G401 (cell line): ENCODE measurements at regions not wholly inside any gene's neighbourhood (a gene's known extent, or its start where the extent isn't known, plus 50 kb on each side); places are given as distances from the start of the nearest gene placed in this dataset.

Experiments used
- DNase-seq: peaks from one replicate; pipeline ENCODE4 v3.0.0-alpha.2; 2015; ENCODE audit warnings: low spot score
- in situ Hi-C: cut with HindIII; loops from 2 replicates; pipeline ENCODE4 v1.10.0; 2016; ENCODE audit warnings: low sequenced_read_pairs, mixed read lengths

GRCh38 chr4:18675586-18676525 is 654.3 kb upstream of the LCORL start:
- DNase-seq: no peak
- in situ Hi-C loops: no loop called here

GRCh38 chr4:18670034-18670433 is 648.5 kb upstream of the LCORL start:
- no peak for DNase-seq
- in situ Hi-C loops: no loop called here

DNA sequence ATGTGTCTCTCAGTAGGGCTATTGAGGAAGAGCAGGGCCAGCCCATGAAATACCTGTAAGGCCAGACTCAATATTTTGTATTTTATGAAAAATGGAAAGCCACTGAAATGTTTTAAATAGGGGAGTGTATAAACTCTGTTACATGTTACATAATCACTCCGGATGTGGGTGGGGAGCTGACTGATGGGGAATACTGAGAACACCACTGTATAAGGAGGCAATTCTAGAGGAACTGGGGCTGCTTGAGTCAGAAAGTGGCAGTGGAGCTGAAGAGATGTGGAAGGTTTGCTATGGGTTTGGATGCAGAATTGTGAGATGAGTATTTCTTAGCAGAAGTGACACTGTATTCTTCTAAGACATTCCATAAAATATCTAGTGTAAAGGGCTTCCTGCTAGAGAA is 647.8 kb upstream of the LCORL start:
- no peak for DNase-seq
- in situ Hi-C loops: no loop called here

GRCh38 chr4:18666322-18666721 is 644.8 kb upstream of the LCORL start:
- no peak for DNase-seq
- in situ Hi-C loops: no loop called here

- in situ Hi-C loops: no loop called here
- no peak for DNase-seq
These were observed 642.6 kb upstream of the LCORL start for GRCh38 chr4:18664171-18664570.

DNA sequence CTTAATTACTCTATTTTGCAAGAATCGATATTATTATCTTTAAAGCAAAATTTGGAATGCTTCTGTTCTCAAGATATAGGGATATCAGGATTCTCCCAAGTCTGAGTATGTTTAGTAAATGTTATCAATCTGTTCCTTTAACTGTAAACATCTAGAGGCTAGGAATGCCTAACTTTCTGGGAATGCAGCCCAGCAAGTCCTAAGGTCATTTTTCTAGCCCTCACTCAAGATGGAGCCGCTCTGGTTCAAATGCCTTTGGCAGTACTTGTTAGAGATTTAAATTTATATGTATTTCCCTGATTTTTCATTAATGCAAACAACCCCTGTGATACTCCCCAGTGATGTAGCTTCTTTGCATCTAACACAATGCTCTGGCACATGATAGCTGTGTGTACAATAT is 623.8 kb upstream of the LCORL start:
- DNase-seq: no peak
- in situ Hi-C loops: no loop called here

GRCh38 chr4:18641334-18641733 is 619.8 kb upstream of the LCORL start:
- DNase-seq: no peak
- in situ Hi-C loops: no loop called here

DNA sequence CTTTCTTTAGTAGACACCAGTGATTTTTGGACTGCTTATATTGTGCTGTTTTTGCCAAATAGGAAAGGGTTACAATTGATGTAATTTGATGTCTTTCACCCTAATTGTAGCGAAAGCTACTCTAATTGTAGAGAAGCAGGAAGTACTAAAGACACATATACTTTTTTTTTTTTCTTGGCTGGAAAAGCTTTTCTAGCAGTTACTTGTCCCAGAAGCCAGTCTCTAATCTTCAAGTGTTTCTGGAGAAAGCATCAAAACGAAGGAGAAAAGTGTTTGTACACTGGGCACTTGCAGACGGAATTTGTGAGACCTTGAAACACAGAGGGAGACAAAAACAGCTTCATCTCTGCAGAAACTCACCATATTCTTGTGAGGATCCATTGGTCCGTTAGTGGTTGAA is 616.5 kb upstream of the LCORL start:
- in situ Hi-C loops: no loop called here
- no peak for DNase-seq

GRCh38 chr4:18636001-18636585 is 614.5 kb upstream of the LCORL start:
- in situ Hi-C loops: no loop called here
- no peak for DNase-seq

GRCh38 chr4:18635531-18635930 is 614.0 kb upstream of the LCORL start:
- DNase-seq: no peak
- in situ Hi-C loops: no loop called here

GRCh38 chr4:18631586-18631985 is 610.0 kb upstream of the LCORL start:
- no peak for DNase-seq
- in situ Hi-C loops: no loop called here

DNA sequence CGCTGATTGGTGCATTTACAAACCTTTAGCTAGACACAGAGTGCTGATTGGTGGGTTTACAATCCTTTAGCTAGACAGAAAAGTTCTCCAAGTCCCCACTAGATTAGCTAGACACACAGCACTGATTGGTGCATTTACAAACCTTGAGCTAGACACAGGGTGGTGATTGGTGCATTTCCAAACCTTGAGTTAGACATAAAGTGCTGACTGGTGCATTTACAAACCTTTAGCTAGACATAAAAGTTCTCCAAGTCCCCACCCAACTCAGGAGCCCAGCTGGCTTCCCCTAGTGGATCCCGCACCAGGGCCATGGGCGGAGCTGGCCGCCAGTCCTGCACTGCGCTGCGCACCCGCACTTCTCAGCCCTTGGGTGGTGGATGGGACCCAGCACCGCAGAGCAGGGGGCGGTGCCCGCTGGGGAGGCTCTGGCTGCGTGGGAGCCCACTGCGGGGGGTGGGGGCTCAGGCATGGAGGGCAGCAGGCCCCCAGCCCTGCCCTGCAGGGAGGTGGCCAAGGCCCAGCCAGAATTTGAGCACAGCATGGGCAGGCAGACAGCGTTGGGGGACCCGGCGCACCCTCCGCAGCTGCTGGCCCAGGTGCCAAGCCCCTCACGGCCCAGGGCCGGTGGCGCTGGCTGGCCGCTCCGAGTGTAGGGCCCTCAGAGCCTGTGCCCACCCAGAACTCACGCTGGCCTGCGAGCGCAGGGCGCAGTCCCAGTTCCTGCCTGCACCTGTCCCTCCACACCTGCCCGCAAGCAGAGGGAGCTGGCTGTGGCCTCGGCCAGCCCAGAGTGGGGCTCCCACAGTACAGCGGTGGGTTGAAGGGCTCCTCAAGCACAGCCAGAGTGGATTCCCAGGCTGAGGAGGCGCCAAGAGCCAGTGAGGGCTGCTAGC is 608.9 kb upstream of the LCORL start:
- no peak for DNase-seq
- in situ Hi-C loops: no loop called here

DNA sequence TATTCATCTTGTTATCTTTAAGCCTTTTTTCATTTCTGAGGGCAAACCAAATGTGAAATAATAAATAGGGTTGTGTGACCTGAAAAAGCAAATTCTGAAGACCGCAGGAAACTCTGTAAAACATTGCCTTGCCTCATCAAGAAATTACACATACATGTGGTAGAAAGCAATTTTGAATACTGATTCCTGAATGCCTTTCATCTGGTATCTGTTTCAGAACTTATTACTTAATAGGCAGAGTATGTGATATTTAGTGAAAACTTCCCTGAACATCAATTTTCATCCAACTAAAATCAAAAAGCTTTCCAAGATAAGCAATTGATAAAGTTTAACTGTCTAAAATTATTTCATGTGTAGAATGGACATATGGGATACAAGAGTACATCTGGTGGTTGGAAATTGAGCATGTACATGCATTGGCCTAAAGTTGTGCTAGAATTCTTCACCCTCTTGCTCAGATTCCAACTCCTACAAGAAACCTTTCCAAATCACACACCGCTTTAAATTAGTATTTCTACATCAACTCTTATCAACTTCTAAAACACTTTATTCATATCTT is 606.0 kb upstream of the LCORL start:
- no peak for DNase-seq
- in situ Hi-C loops: no loop called here

DNA sequence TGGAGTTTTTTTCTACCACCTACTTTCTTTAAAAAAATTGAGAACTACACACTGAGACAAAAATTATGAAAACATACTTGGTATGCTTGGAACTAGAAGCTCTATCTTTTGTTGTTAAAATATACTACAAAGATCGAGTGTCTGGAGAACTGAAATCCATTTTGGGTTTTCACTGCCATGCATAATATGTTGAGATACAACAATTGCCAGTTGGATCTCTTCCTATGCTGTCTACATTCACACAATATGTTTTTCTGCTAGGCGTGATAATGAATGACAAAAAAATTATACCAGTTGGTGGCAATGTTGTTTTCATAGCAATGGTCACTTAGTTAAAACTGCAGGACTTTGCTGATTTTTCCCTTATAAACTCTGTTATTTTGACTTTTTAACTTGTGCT is 605.4 kb upstream of the LCORL start:
- in situ Hi-C loops: no loop called here
- DNase-seq: no peak

DNA sequence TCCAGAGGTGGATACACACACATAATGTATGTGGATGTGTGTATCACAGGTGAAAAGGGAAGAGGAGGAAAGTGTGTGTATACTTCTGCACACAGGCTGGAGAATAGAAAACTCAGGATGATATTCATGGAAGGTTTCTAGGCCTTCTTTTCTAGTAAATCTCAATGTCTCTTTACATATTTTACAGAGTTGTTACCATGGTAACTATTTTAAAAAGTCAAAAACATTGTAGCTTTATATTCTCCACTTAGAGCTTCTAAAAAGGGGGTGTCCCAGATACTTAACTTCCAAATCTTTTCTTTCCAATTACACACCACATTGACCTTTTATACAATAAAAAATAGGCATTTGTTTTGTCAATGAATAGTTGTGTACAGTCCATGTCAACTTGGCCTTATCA is 604.8 kb upstream of the LCORL start:
- in situ Hi-C loops: no loop called here
- no peak for DNase-seq

GRCh38 chr4:18621186-18621585 is 599.6 kb upstream of the LCORL start:
- in situ Hi-C loops: no loop called here

DNA sequence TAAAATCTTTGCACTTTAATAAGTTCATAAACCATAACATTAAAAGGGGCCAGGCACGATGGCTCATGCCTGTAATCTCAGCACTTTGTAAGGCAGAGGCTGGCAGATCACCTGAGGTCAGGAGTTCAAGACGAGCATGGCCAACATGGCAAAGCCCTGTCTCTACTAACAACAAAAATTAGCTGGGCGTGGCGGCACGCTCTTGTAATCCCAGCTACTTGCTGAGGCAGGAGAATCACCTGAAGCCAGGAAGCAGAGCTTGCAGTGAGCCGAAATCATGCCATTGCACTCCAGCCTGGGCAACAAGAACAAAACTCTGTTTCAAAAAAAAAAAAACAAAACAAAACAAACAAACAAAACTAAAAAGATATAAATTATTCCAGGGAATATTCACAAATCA is 595.2 kb upstream of the LCORL start:
- DNase-seq: no peak
- in situ Hi-C loops: no loop called here

More at GRCh38 chr4:18621186-18621585, 599.6 kb upstream of the LCORL start:
- DNase-seq: no peak

DNA sequence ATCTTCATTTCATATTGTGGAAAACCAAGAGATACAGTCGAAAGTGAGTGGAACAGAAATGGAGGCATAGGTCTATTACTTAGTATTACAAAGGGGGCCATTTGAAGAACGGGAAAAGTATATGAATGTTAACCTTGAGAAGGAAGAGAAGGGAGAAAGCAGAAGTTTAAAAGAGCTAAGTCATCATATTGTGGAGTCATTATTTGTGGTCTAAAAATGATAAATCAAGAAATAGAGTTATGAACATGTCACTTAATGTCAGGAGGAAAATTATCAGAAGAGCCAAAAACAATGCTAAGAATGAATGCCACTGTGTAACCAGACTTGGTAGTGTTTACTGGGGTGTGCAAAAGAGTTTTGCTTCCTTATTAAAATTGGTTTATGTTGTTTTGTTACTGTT is 589.5 kb upstream of the LCORL start:
- DNase-seq: no peak
- in situ Hi-C loops: no loop called here

- DNase-seq: no peak
- in situ Hi-C loops: no loop called here
These were observed 587.5 kb upstream of the LCORL start for GRCh38 chr4:18608908-18609533.
